H1 (cell line): ENCODE measurements at regions not wholly inside any gene's neighbourhood (a gene's known extent, or its start where the extent isn't known, plus 50 kb on each side); places are given as distances from the start of the nearest gene placed in this dataset.

ENCODE experiments used
- CTCF ChIA-PET: fragments of 300-600 bp; sonication (Branson Sonifier 250); formaldehyde crosslinking; loops from one replicate; lab custom pipeline; 2021; ENCODE audit not compliant: partially characterized antibody; lab: Charles Lee
- POLR2A ChIA-PET: fragments of 300-600 bp; sonication (Branson Sonifier 250); formaldehyde crosslinking; loops from one replicate; lab custom pipeline; 2021; ENCODE audit warnings: inconsistent platforms; ENCODE audit not compliant: partially characterized antibody; lab: Charles Lee
- DNase-seq, 2 experiments: peaks; one replicate each; pipeline versions ENCODE4 v3.0.0 to v3.0.0-alpha.2; 2010 to 2022; ENCODE audit warnings: low spot score in 2 of 2, low read depth in 1 of 2, mixed read lengths in 1 of 2
- FAIRE-seq: peaks from 2 replicates; lab custom pipeline; 2011; peaks lifted over from hg19 to GRCh38; lab: Jason Lieb, UNC
- H2AFZ ChIP-seq: 2 replicates; pipeline ENCODE4 v1.8.1; 2012; ENCODE audit warnings: low read length, inconsistent platforms
- H2AK5ac ChIP-seq: 2 replicates; pipeline ENCODE4 v1.6.1; 2013; ENCODE audit warnings: low read depth, low read length
- H2BK120ac ChIP-seq: replicated peaks from 2 replicates; pipeline ENCODE3; 2013; ENCODE audit warnings: low read depth, low read length, inconsistent platforms
- H2BK12ac ChIP-seq: 2 replicates; pipeline ENCODE4 v1.6.1; 2013; ENCODE audit warnings: low read depth, low read length
- H2BK15ac ChIP-seq: 2 replicates; pipeline ENCODE4 v1.6.1; 2013; ENCODE audit warnings: low read length
- H2BK20ac ChIP-seq: 2 replicates; pipeline ENCODE4 v1.6.1; 2013; ENCODE audit warnings: low read length
- H2BK5ac ChIP-seq: 2 replicates; pipeline ENCODE4 v1.6.1; 2013; ENCODE audit warnings: low read depth, low read length
- H3K14ac ChIP-seq: 2 replicates; pipeline ENCODE4 v1.6.1; 2013; ENCODE audit warnings: inconsistent platforms; ENCODE audit not compliant: insufficient read length
- H3K18ac ChIP-seq: 2 replicates; pipeline ENCODE4 v1.6.1; 2013; ENCODE audit warnings: low read length; ENCODE audit errors: extremely low read depth
- H3K23ac ChIP-seq: 2 replicates; pipeline ENCODE4 v1.6.1; 2013; ENCODE audit warnings: inconsistent platforms; ENCODE audit not compliant: insufficient read length
- H3K23me2 ChIP-seq: 2 replicates; pipeline ENCODE4 v1.6.1; 2013; ENCODE audit warnings: low read depth, low read length
- H3K27ac ChIP-seq: 2 replicates; pipeline ENCODE4 v1.6.1; 2011; ENCODE audit warnings: low read depth, low read length, inconsistent platforms
- H3K27me3 ChIP-seq, 4 experiments: replicated peaks in 1 of 4; 1 replicate in 1 of 4; 2 replicates in 3 of 4; pipeline versions ENCODE4 v1.6.1 to v1.8.1; 2011 to 2013; ENCODE audit warnings: low read length in 3 of 4, mild to moderate bottlenecking in 3 of 4, inconsistent platforms in 2 of 4, mixed read lengths in 2 of 4, moderate library complexity in 1 of 4; ENCODE audit not compliant: control insufficient read depth in 3 of 4, insufficient read depth in 3 of 4; ENCODE audit errors: extremely low read depth in 1 of 4
- H3K36me3 ChIP-seq, 4 experiments: 2 replicates each; pipeline versions ENCODE4 v1.6.1 to v1.8.1; 2011 to 2013; ENCODE audit warnings: mild to moderate bottlenecking in 4 of 4, low read length in 3 of 4, moderate library complexity in 2 of 4, control low read depth in 1 of 4, inconsistent platforms in 1 of 4; ENCODE audit not compliant: insufficient read depth in 4 of 4, control insufficient read depth in 2 of 4
- H3K4ac ChIP-seq: replicated peaks from 2 replicates; pipeline ENCODE3; 2013; ENCODE audit warnings: low read length, low read depth, mixed read lengths, inconsistent platforms; ENCODE audit not compliant: insufficient read length
- H3K4me1 ChIP-seq, 4 experiments: replicated peaks in 1 of 4; 1 replicate in 1 of 4; 2 replicates in 3 of 4; pipeline versions ENCODE4 v1.6.1 to v1.8.1; 2011 to 2013; ENCODE audit warnings: low read length in 3 of 4, inconsistent platforms in 2 of 4, mixed read lengths in 1 of 4; ENCODE audit not compliant: insufficient read depth in 4 of 4, control insufficient read depth in 3 of 4
- H3K4me2 ChIP-seq, 2 experiments: 2 replicates each; pipeline versions ENCODE4 v1.6.1 to v1.8.1; 2011 to 2013; ENCODE audit warnings: low read depth in 2 of 2, low read length in 2 of 2, control low read depth in 1 of 2, inconsistent platforms in 1 of 2, mild to moderate bottlenecking in 1 of 2; ENCODE audit not compliant: insufficient read depth in 1 of 2
- H3K4me3 ChIP-seq, 4 experiments: fragments of 200-600, 300-600 bp in 1 of 4; sonication (generic), shearing (Covaris generic), sonication (Bioruptor Twin) in 1 of 4; 2 replicates each; pipeline versions ENCODE4 v1.5.1 to v1.8.1; 2011 to 2016; ENCODE audit warnings: low read length in 4 of 4, low read depth in 3 of 4, control low read depth in 2 of 4, inconsistent platforms in 2 of 4, mild to moderate bottlenecking in 2 of 4, mixed read lengths in 1 of 4, moderate library complexity in 1 of 4; ENCODE audit not compliant: insufficient read depth in 2 of 4; ENCODE audit errors: extremely low read depth in 1 of 4
- H3K56ac ChIP-seq: replicated peaks from 2 replicates; pipeline ENCODE3; 2013; ENCODE audit warnings: low read depth, mild to moderate bottlenecking, mixed read lengths, low read length, inconsistent platforms; ENCODE audit not compliant: insufficient read length
- H3K79me1 ChIP-seq: 2 replicates; pipeline ENCODE4 v1.6.1; 2013; ENCODE audit warnings: low read depth, low read length, control low read depth
- H3K79me2 ChIP-seq, 2 experiments: 2 replicates each; pipeline versions ENCODE4 v1.6.1 to v1.8.1; 2012 to 2013; ENCODE audit warnings: low read length in 2 of 2, mild to moderate bottlenecking in 2 of 2, inconsistent platforms in 1 of 2; ENCODE audit not compliant: insufficient read depth in 2 of 2, control insufficient read depth in 1 of 2
- H3K9ac ChIP-seq, 4 experiments: replicated peaks in 1 of 4; 1 replicate in 1 of 4; 2 replicates in 3 of 4; pipeline versions ENCODE4 v1.6.1 to v1.8.1; 2011 to 2013; ENCODE audit warnings: low read depth in 3 of 4, low read length in 3 of 4, control low read depth in 2 of 4, mild to moderate bottlenecking in 2 of 4, moderate library complexity in 2 of 4, inconsistent platforms in 1 of 4; ENCODE audit errors: extremely low read depth in 1 of 4
- H3K9me3 ChIP-seq, 2 experiments: 2 replicates each; pipeline versions ENCODE4 v1.6.1 to v1.8.1; 2012 to 2013; ENCODE audit warnings: mild to moderate bottlenecking in 2 of 2, moderate library complexity in 2 of 2, control low read depth in 1 of 2, inconsistent platforms in 1 of 2, low read depth in 1 of 2, low read length in 1 of 2, mixed read lengths in 1 of 2; ENCODE audit not compliant: insufficient read depth in 2 of 2
- H4K20me1 ChIP-seq, 2 experiments: replicated peaks in 1 of 2; 2 replicates each; pipeline versions ENCODE3 to v1.8.1; 2011 to 2013; ENCODE audit warnings: inconsistent platforms in 2 of 2, low read length in 2 of 2, mild to moderate bottlenecking in 1 of 2; ENCODE audit not compliant: insufficient read depth in 2 of 2, control insufficient read depth in 1 of 2
- H4K5ac ChIP-seq: 2 replicates; pipeline ENCODE4 v1.6.1; 2013; ENCODE audit warnings: low read length, low read depth, mixed read lengths, inconsistent platforms; ENCODE audit not compliant: insufficient read length
- H4K8ac ChIP-seq: 2 replicates; pipeline ENCODE4 v1.8.0; 2013; ENCODE audit warnings: mild to moderate bottlenecking, moderate library complexity, low read length, inconsistent platforms; ENCODE audit not compliant: insufficient read depth; ENCODE audit errors: extremely low read depth
- H4K91ac ChIP-seq: replicated peaks from 2 replicates; pipeline ENCODE3; 2013; ENCODE audit warnings: low read length, mixed read lengths, inconsistent platforms; ENCODE audit not compliant: insufficient read length
- CBX8 ChIP-seq: fragments of 300-800, 300-1000 bp; sonication (generic); IDR thresholded peaks from 2 replicates; pipeline ENCODE4 v1.7.1; 2016; ENCODE audit warnings: low read depth, low read length, borderline replicate concordance
- CHD1 ChIP-seq: IDR thresholded peaks from 2 replicates; pipeline ENCODE4 v1.6.1; 2012; ENCODE audit warnings: low read depth, low read length, improper control_type of control experiment
- CTBP2 ChIP-seq: IDR thresholded peaks from 2 replicates; pipeline ENCODE4 v1.7.0; 2011; ENCODE audit warnings: borderline replicate concordance, mild to moderate bottlenecking, moderate library complexity, mixed read lengths, low read length; ENCODE audit not compliant: insufficient read depth, insufficient read length
- GABPA ChIP-seq: IDR thresholded peaks from 2 replicates; pipeline ENCODE4 v1.6.1; 2011; ENCODE audit warnings: mild to moderate bottlenecking, low read length, moderate library complexity, borderline replicate concordance; ENCODE audit not compliant: insufficient read depth
- KDM5A ChIP-seq: fragments of 200-600 bp; IDR thresholded peaks from 2 replicates; pipeline ENCODE4 v1.7.1; 2012; ENCODE audit warnings: mild to moderate bottlenecking, low read length, inconsistent platforms, mixed read lengths
- SIX5 ChIP-seq: IDR thresholded peaks from 2 replicates; pipeline ENCODE4 v1.6.1; 2011; ENCODE audit warnings: mild to moderate bottlenecking, low read depth, low read length
- SRF ChIP-seq: IDR thresholded peaks from 2 replicates; pipeline ENCODE4 v1.6.1; 2011; ENCODE audit warnings: mild to moderate bottlenecking, low read depth, low read length, moderate library complexity
- TAF7 ChIP-seq: optimal IDR thresholded peaks from 2 replicates; pipeline ENCODE3; 2011; ENCODE audit warnings: low read depth, mild to moderate bottlenecking, inconsistent platforms, low read length, moderate library complexity, borderline replicate concordance
- YY1 ChIP-seq: IDR thresholded peaks from 2 replicates; pipeline ENCODE4 v1.6.1; 2011; ENCODE audit warnings: low read depth, mild to moderate bottlenecking, low read length
- ZNF274 ChIP-seq: IDR thresholded peaks from 2 replicates; pipeline ENCODE4 v1.7.0; 2012; ENCODE audit warnings: low read length, borderline replicate concordance; ENCODE audit errors: extremely low read depth
- WGBS, 2 experiments: shearing (Covaris generic) in 1 of 2; methylation state at CpG; one replicate each; pipeline versions ENCODE4 v1.1.6 to v1.1.7; 2013 to 2015; ENCODE audit warnings: low lambda C conversion rate in 2 of 2, mixed read lengths in 2 of 2, inconsistent platforms in 1 of 2, low coverage in 1 of 2, missing lambda C conversion rate in 1 of 2; ENCODE audit not compliant: insufficient replicate concordance in 2 of 2, insufficient coverage in 1 of 2, insufficient read length in 1 of 2; ENCODE audit errors: extremely low coverage in 1 of 2, missing lambda C conversion rate in 1 of 2; 5-methylcytosine and 5-hydroxymethylcytosine counted together
- TF ChIP-seq, protein P1 (sequence below): IDR thresholded peaks from 2 replicates; pipeline ENCODE4 v1.6.1; 2012; ENCODE audit warnings: inconsistent platforms
- TF ChIP-seq, protein P2 (sequence below), 3 experiments: IDR thresholded peaks; 1 replicate in 2 of 3; 2 replicates in 1 of 3; pipeline versions ENCODE4 v1.5.1 to v1.6.1; 2011; ENCODE audit warnings: low read length in 3 of 3, mild to moderate bottlenecking in 3 of 3, inconsistent platforms in 2 of 3, low read depth in 1 of 3, moderate library complexity in 1 of 3; ENCODE audit not compliant: insufficient read depth in 1 of 3; ENCODE audit errors: control extremely low read depth in 1 of 3

DNA sequence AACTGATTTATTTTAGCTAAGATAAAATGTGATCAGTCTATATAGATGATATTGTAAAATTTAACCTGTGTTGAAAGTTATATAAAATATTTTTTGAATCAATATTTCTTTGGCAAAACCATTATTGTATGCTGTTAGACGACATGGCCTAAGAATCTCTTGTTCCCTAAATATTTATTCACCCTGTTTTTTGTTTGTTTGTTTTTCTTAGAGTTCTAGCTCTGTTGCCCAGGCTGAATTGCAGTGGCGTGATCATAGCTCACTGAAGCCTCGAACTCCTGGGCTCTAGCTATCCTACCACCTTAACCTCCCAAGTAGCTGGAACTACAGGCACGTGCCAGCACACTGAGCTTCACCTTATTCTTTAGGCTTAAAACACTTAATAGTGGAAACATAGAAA, 410.7 kb downstream of the ARL4A start:
- POLR2A ChIA-PET: no interaction called here
- Histone ChIP-seq H4K20me1 (no peaks in the 10 kb centered on the region), H3K79me1 (no peaks in the 10 kb centered on the region), H4K8ac (no peak overlapping the region), H3K4ac (no peak overlapping the region), H3K9ac (no peak overlapping the region), H3K79me2 (no peaks in the 10 kb centered on the region), H3K56ac (no peak overlapping the region), H3K18ac (no peak overlapping the region), H2BK20ac (no peak overlapping the region), H3K4me1 (no peaks in the 10 kb centered on the region; a peak in 1 of 7 replicates), H3K9me3 (no peaks in the 10 kb centered on the region), H3K4me2 (no peak overlapping the region), H2BK12ac (no peak overlapping the region), H2BK5ac (no peak overlapping the region), H3K4me3 (no peak overlapping the region), H3K27ac (no peak overlapping the region), H3K36me3 (no peaks in the 10 kb centered on the region), H2BK15ac (no peak overlapping the region), H3K14ac (no peak overlapping the region), H2AK5ac (no peak overlapping the region), H2BK120ac (no peak overlapping the region), H3K27me3 (no peaks in the 10 kb centered on the region), H4K5ac (no peak overlapping the region), H3K23me2 (no peaks in the 10 kb centered on the region), H4K91ac (no peak overlapping the region), H3K23ac (no peak overlapping the region), H2AFZ (no peak overlapping the region)
- FAIRE-seq: no peak
- CTCF ChIA-PET: interaction anchor here (1.1 kb wide), 1 partner anchor 412 kb away, joined by 3 read pairs; no protein-coding TSS in a partner anchor
- 90% methylated on average over 4 of the region's 4 CpGs; no CpG with 5 or more reads in 1 of the 2 experiments for WGBS, 2 experiments
- no peak for DNase-seq
- TF ChIP-seq CHD1: no peak
- TF ChIP-seq ZNF274: no peak
- no peak for TF ChIP-seq GABPA
- TF ChIP-seq CTBP2: no peak
- no peak for TF ChIP-seq CBX8
- TF ChIP-seq, protein P1, sequence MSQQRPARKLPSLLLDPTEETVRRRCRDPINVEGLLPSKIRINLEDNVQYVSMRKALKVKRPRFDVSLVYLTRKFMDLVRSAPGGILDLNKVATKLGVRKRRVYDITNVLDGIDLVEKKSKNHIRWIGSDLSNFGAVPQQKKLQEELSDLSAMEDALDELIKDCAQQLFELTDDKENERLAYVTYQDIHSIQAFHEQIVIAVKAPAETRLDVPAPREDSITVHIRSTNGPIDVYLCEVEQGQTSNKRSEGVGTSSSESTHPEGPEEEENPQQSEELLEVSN: no peak
- no peak for TF ChIP-seq SIX5
- TF ChIP-seq SRF: no peak
- TF ChIP-seq KDM5A: no peak
- TF ChIP-seq YY1: no peak
- TF ChIP-seq, protein P2, sequence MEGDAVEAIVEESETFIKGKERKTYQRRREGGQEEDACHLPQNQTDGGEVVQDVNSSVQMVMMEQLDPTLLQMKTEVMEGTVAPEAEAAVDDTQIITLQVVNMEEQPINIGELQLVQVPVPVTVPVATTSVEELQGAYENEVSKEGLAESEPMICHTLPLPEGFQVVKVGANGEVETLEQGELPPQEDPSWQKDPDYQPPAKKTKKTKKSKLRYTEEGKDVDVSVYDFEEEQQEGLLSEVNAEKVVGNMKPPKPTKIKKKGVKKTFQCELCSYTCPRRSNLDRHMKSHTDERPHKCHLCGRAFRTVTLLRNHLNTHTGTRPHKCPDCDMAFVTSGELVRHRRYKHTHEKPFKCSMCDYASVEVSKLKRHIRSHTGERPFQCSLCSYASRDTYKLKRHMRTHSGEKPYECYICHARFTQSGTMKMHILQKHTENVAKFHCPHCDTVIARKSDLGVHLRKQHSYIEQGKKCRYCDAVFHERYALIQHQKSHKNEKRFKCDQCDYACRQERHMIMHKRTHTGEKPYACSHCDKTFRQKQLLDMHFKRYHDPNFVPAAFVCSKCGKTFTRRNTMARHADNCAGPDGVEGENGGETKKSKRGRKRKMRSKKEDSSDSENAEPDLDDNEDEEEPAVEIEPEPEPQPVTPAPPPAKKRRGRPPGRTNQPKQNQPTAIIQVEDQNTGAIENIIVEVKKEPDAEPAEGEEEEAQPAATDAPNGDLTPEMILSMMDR (IDR thresholded peaks at IDR 0.05; ENCODE audit: control extremely low read depth in 1 of 3, insufficient read depth in 1 of 3, low read depth in 1 of 3, low read length in 3 of 3): no peak
- no peak for TF ChIP-seq TAF7
